Esophagus squamous epithelium (tissue), 4 donors: ENCODE measurements at regions not wholly inside any gene's neighbourhood (a gene's known extent, or its start where the extent isn't known, plus 50 kb on each side); places are given as distances from the start of the nearest gene placed in this dataset.

Source experiments
- CTCF ChIP-seq, 6 experiments: fragments of 450-650 bp in 4 of 6; fragments of 200-600 bp in 2 of 6; sonication (generic) in 2 of 6; IDR thresholded peaks; one replicate each; pipeline ENCODE4 v1.5.1; 2016 to 2019; ENCODE audit warnings: antibody characterized with exemption in 6 of 6, mild to moderate bottlenecking in 4 of 6, moderate library complexity in 4 of 6
- POLR2A ChIP-seq, 4 donors: fragments of 450-650 bp; IDR thresholded peaks; one replicate each; pipeline ENCODE4 v1.6.1; 2017; ENCODE audit warnings: antibody characterized with exemption in 4 of 4, mild to moderate bottlenecking in 4 of 4, moderate library complexity in 3 of 4

GRCh38 chr4:186900984-186901383 lies 177.3 kb upstream of the FAT1 start:
- no peak for TF ChIP-seq CTCF (IDR thresholded peaks at IDR 0.05)
- TF ChIP-seq POLR2A (IDR thresholded peaks at IDR 0.05): no peak
